Body of pancreas (tissue), 4 donors: ENCODE measurements at regions not wholly inside any gene's neighbourhood (a gene's known extent, or its start where the extent isn't known, plus 50 kb on each side); places are given as distances from the start of the nearest gene placed in this dataset.
"Not testable (repeated sequence)": the region's sequence is repeated elsewhere in the genome, so short reads cannot be mapped to it uniquely, and the experiment has no call there.

ENCODE experiments used
- ATAC-seq: fragments of 150-250 bp; one replicate; pipeline ENCODE4 v1.9.1; 2016
- DNase-seq, 4 donors: peaks; one replicate each; pipeline ENCODE4 v3.0.0-alpha.2; 2019
- H3K27ac ChIP-seq, 4 donors: fragments of 200-600 bp; sonication (generic); 1 replicate in 3 of 4; 2 replicates in 1 of 4; pipeline versions ENCODE4 v1.5.1 to v1.6.1; 2016 to 2019; ENCODE audit warnings: mild to moderate bottlenecking in 1 of 4, mixed read lengths in 1 of 4, moderate library complexity in 1 of 4
- H3K27me3 ChIP-seq, 2 donors: fragments of 200-600 bp; sonication (generic); one replicate each; pipeline ENCODE4 v1.6.0; 2016; ENCODE audit warnings: mild to moderate bottlenecking in 1 of 2
- H3K36me3 ChIP-seq, 2 donors: fragments of 200-600 bp; sonication (generic); replicated peaks in 1 of 2; 2 replicates each; pipeline ENCODE4 v1.5.1; 2016; ENCODE audit warnings: low read depth in 2 of 2; ENCODE audit not compliant: insufficient read depth in 1 of 2
- H3K4me1 ChIP-seq: fragments of 200-600 bp; sonication (generic); one replicate; pipeline ENCODE4 v1.6.0; 2016
- H3K4me3 ChIP-seq, 2 donors: fragments of 200-600 bp; sonication (generic); 1 replicate in 1 of 2; 2 replicates in 1 of 2; pipeline ENCODE4 v1.5.1; 2016 to 2019
- H3K9me3 ChIP-seq, 3 donors: fragments of 200-600 bp; sonication (generic); 1 replicate in 2 of 3; 2 replicates in 1 of 3; pipeline ENCODE4 v1.5.1; 2016
- POLR2A ChIP-seq, 3 donors: fragments of 450-650 bp; IDR thresholded peaks; one replicate each; pipeline ENCODE4 v1.6.1; 2016; ENCODE audit warnings: antibody characterized with exemption in 3 of 3, mild to moderate bottlenecking in 2 of 3
- WGBS, 2 donors: methylation state at CpG; one replicate each; pipeline ENCODE4 v1.1.5; 2017; 5-methylcytosine and 5-hydroxymethylcytosine counted together
- intact Hi-C: fragments of 100-400 bp; cut with DNase I; formaldehyde crosslinking; loops from one replicate; pipeline ENCODE4 v1.15.1; 2023
- TF ChIP-seq, protein P1 (sequence below), 7 experiments: fragments of 450-650 bp in 4 of 7; fragments of 200-600 bp in 3 of 7; sonication (generic) in 3 of 7; IDR thresholded peaks; one replicate each; pipeline ENCODE4 v1.5.1; 2016 to 2019; ENCODE audit warnings: antibody characterized with exemption in 7 of 7

DNA sequence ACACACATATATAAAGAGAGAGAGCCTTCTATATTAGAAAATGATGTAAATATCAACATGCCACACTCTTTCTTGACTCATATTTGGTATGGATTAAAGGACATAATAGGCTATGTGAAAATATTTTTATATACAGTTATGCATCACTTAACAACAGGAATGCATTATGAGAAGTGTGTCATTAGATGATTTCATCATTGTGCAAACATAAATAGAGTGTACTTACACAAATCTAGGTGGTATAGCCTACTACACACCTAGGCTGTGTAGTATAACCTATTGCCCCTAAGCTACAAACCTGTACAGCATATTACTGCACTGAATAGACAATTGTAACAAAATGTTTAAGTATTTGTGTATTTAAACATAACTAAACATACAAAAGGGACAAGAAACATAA lies 354.8 kb upstream of the CNTNAP5 start:
- H3K36me3 ChIP-seq = no peaks in the 10 kb centered on the region
- no peak for DNase-seq

GRCh38 chr2:123683797-123684196 lies 341.3 kb upstream of the CNTNAP5 start:
- 85% methylated on average over 23 of the region's 23 CpGs; no CpG with 5 or more reads in 1 of the 2 donors for WGBS, 2 donors
- DNase-seq, intact Hi-C loops, H3K27ac ChIP-seq, H3K9me3 ChIP-seq, H3K4me3 ChIP-seq, H3K27me3 ChIP-seq, ATAC-seq, H3K36me3 ChIP-seq, H3K4me1 ChIP-seq: not testable (repeated sequence)

More for the DNA sequence above, 354.8 kb upstream of the CNTNAP5 start:
- ATAC-seq = no peak
- H3K27me3 ChIP-seq = no peaks in the 10 kb centered on the region
- H3K9me3 ChIP-seq = no peaks in the 10 kb centered on the region
- TF ChIP-seq, protein P1, sequence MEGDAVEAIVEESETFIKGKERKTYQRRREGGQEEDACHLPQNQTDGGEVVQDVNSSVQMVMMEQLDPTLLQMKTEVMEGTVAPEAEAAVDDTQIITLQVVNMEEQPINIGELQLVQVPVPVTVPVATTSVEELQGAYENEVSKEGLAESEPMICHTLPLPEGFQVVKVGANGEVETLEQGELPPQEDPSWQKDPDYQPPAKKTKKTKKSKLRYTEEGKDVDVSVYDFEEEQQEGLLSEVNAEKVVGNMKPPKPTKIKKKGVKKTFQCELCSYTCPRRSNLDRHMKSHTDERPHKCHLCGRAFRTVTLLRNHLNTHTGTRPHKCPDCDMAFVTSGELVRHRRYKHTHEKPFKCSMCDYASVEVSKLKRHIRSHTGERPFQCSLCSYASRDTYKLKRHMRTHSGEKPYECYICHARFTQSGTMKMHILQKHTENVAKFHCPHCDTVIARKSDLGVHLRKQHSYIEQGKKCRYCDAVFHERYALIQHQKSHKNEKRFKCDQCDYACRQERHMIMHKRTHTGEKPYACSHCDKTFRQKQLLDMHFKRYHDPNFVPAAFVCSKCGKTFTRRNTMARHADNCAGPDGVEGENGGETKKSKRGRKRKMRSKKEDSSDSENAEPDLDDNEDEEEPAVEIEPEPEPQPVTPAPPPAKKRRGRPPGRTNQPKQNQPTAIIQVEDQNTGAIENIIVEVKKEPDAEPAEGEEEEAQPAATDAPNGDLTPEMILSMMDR (IDR thresholded peaks at IDR 0.05) = no peak
- no peak for TF ChIP-seq POLR2A (IDR thresholded peaks at IDR 0.05)
- H3K4me1 ChIP-seq = no peaks in the 10 kb centered on the region
- no peak overlapping the region for H3K27ac ChIP-seq
- intact Hi-C loops = no loop called here
- no peak overlapping the region for H3K4me3 ChIP-seq

GRCh38 chr2:123687064-123687463 lies 338.0 kb upstream of the CNTNAP5 start:
- TF ChIP-seq, protein P1 (IDR thresholded peaks at IDR 0.05) = no peak
- no peak for TF ChIP-seq POLR2A (IDR thresholded peaks at IDR 0.05)
- 74 to 75% methylated on average over 11 of the region's 11 CpGs for WGBS, 2 donors
- H3K27me3 ChIP-seq = no peaks in the 10 kb centered on the region
- H3K9me3 ChIP-seq = no peaks in the 10 kb centered on the region
- H3K27ac ChIP-seq = no peak overlapping the region
- no peaks in the 10 kb centered on the region for H3K36me3 ChIP-seq
- no peak overlapping the region for H3K4me3 ChIP-seq
- DNase-seq (no peak), ATAC-seq (no peak)
- intact Hi-C loops = no loop called here
- no peaks in the 10 kb centered on the region for H3K4me1 ChIP-seq

GRCh38 chr2:123688231-123688940 lies 336.7 kb upstream of the CNTNAP5 start:
- intact Hi-C loops = no loop called here
- DNase-seq = no peak
- no peak for ATAC-seq
- TF ChIP-seq, protein P1 (IDR thresholded peaks at IDR 0.05) = no peak
- TF ChIP-seq POLR2A (IDR thresholded peaks at IDR 0.05) = no peak
- Histone ChIP-seq H3K4me3 (no peak overlapping the region), H3K27ac (no peak overlapping the region), H3K36me3 (no peaks in the 10 kb centered on the region), H3K9me3 (no peaks in the 10 kb centered on the region), H3K4me1 (no peaks in the 10 kb centered on the region), H3K27me3 (no peaks in the 10 kb centered on the region)
- 51 to 62% methylated on average over 16 of the region's 16 CpGs for WGBS, 2 donors

- no peaks in the 10 kb centered on the region for H3K27me3 ChIP-seq
- WGBS, 2 donors = 57 to 75% methylated on average over 2 of the region's 2 CpGs
- no peak for ATAC-seq
- TF ChIP-seq POLR2A (IDR thresholded peaks at IDR 0.05) = no peak
- TF ChIP-seq, protein P1 (IDR thresholded peaks at IDR 0.05) = no peak
- H3K9me3 ChIP-seq = no peaks in the 10 kb centered on the region
- no peak overlapping the region for H3K27ac ChIP-seq
- intact Hi-C loops = no loop called here
- no peaks in the 10 kb centered on the region for H3K36me3 ChIP-seq
- H3K4me3 ChIP-seq = no peak overlapping the region
- no peak for DNase-seq
- no peaks in the 10 kb centered on the region for H3K4me1 ChIP-seq
These were observed 333.0 kb upstream of the CNTNAP5 start for GRCh38 chr2:123692121-123692520.
